Peyer's patch (tissue), 4 donors: ENCODE measurements at regions not wholly inside any gene's neighbourhood (a gene's known extent, or its start where the extent isn't known, plus 50 kb on each side); places are given as distances from the start of the nearest gene placed in this dataset.

ENCODE experiments used
- DNase-seq, 3 donors: peaks; one replicate each; pipeline ENCODE4 v3.0.0-alpha.2; 2017 to 2019
- H3K27ac ChIP-seq, 4 donors: fragments of 200-600 bp; sonication (generic); one replicate each; pipeline ENCODE4 v1.5.1; 2016 to 2019
- H3K27me3 ChIP-seq, 2 donors: fragments of 200-600 bp; sonication (generic); one replicate each; pipeline ENCODE4 v1.5.1; 2019
- H3K36me3 ChIP-seq, 3 donors: fragments of 200-600 bp; sonication (generic); one replicate each; pipeline ENCODE4 v1.5.1; 2016 to 2019
- H3K4me1 ChIP-seq, 4 donors: fragments of 200-600 bp; sonication (generic); one replicate each; pipeline ENCODE4 v1.5.1; 2016 to 2019
- H3K4me3 ChIP-seq, 4 donors: fragments of 200-600 bp; sonication (generic); 1 replicate in 3 of 4; 2 replicates in 1 of 4; pipeline ENCODE4 v1.5.1; 2016 to 2019; ENCODE audit warnings: mild to moderate bottlenecking in 1 of 4
- H3K9me3 ChIP-seq, 4 donors: fragments of 200-600 bp; sonication (generic); one replicate each; pipeline ENCODE4 v1.5.1; 2016 to 2019; ENCODE audit warnings: mild to moderate bottlenecking in 1 of 4
- POLR2A ChIP-seq, 2 donors: fragments of 450-650 bp; IDR thresholded peaks; one replicate each; pipeline ENCODE4 v1.5.1; 2017; ENCODE audit warnings: antibody characterized with exemption in 2 of 2, mild to moderate bottlenecking in 2 of 2, moderate library complexity in 2 of 2
- TF ChIP-seq, protein P1 (sequence below), 6 experiments: fragments of 450-650 bp in 4 of 6; fragments of 200-600 bp in 2 of 6; sonication (generic) in 1 of 6; IDR thresholded peaks; one replicate each; pipeline ENCODE4 v1.5.1; 2017 to 2019; ENCODE audit warnings: antibody characterized with exemption in 6 of 6, mild to moderate bottlenecking in 3 of 6, moderate library complexity in 1 of 6

DNA sequence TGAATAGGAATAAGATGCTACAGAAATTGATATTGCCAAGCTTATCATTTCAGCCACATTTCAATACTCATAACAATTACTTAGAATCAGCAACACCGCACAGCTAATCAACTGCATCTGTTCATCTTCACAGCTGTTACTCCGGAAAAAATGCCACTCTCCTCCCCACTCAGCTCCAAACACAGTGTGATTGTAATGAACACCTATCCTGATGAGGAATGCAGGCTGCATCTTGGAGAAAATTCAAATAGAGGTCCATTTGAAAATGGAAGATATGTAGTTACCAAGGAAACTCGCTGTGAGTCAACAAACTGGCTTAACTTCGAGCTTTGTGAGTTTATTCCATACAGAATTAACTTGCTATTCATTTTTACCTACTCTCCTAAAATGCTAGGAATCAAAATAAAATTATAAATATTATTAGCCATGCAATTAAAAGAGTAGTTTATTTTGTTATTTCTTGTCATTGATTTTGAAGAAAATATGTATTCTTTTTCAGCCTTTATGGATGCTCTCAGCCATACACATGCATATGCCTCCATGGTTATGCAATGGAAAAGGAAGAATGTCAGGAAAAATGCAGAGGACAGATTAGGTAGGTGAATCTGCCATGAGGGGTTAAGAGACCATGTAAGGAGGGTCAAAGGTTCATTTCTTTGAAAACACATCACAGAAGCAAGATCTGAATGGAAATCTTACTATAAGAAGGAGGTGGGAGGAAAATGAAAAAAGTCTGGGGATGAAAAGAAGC is 267.2 kb downstream of the POM121L12 start:
- H3K9me3 ChIP-seq = no peaks in the 10 kb centered on the region
- no peak for DNase-seq
- H3K4me3 ChIP-seq = no peak overlapping the region

DNA sequence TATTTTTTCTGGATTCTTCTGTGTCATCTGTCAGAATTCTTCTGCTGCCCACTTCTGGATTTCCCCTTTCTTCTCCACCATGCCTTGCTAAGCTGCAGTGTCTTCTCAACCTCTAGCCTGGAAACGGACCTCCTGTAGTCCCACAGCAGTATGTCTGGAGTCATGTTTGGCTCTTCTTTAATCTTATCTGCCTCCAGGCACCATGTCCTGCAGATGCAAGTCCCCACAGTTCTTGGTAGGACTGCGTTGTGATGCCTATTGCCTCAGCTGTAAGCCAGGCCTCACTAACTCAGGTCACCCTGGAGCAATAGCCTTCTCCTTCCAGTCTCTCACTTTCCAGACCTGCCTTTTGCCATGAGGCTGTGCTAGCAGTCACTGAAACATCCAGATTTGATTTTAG is 268.3 kb downstream of the POM121L12 start:
- Histone ChIP-seq H3K4me3 (no peak overlapping the region), H3K27ac (no peak overlapping the region), H3K9me3 (no peaks in the 10 kb centered on the region), H3K27me3 (no peaks in the 10 kb centered on the region), H3K4me1 (no peaks in the 10 kb centered on the region), H3K36me3 (no peaks in the 10 kb centered on the region)
- no peak for DNase-seq
- TF ChIP-seq, protein P1, sequence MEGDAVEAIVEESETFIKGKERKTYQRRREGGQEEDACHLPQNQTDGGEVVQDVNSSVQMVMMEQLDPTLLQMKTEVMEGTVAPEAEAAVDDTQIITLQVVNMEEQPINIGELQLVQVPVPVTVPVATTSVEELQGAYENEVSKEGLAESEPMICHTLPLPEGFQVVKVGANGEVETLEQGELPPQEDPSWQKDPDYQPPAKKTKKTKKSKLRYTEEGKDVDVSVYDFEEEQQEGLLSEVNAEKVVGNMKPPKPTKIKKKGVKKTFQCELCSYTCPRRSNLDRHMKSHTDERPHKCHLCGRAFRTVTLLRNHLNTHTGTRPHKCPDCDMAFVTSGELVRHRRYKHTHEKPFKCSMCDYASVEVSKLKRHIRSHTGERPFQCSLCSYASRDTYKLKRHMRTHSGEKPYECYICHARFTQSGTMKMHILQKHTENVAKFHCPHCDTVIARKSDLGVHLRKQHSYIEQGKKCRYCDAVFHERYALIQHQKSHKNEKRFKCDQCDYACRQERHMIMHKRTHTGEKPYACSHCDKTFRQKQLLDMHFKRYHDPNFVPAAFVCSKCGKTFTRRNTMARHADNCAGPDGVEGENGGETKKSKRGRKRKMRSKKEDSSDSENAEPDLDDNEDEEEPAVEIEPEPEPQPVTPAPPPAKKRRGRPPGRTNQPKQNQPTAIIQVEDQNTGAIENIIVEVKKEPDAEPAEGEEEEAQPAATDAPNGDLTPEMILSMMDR (IDR thresholded peaks at IDR 0.05) = no peak
- no peak for TF ChIP-seq POLR2A (IDR thresholded peaks at IDR 0.05)

More for the DNA sequence above, 267.2 kb downstream of the POM121L12 start:
- no peaks in the 10 kb centered on the region for H3K36me3 ChIP-seq
- TF ChIP-seq, protein P1 (IDR thresholded peaks at IDR 0.05) = no peak
- TF ChIP-seq POLR2A (IDR thresholded peaks at IDR 0.05) = no peak
- no peaks in the 10 kb centered on the region for H3K27me3 ChIP-seq
- no peak overlapping the region for H3K27ac ChIP-seq
- H3K4me1 ChIP-seq = no peaks in the 10 kb centered on the region

DNA sequence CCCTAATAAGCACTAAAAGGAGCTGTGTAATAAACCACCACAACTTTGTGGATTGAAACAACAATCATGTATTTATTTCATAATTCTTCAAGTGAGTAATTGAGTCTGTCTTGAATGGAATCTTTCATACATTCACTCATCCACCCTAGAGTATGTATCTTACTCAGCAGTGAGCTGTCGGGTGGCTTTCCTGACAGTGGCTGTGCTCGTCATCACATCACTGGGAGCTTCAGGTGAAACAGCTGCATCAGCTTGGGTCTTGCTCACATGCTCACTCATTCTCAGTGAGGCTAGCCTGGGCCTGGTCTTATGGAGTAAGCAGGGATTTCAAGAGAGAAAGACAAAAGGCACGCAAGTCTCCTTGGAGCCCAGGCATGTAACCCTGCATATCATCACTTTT is 271.4 kb downstream of the POM121L12 start:
- no peak for DNase-seq
- H3K9me3 ChIP-seq = no peaks in the 10 kb centered on the region
- TF ChIP-seq, protein P1 (IDR thresholded peaks at IDR 0.05) = no peak
- TF ChIP-seq POLR2A (IDR thresholded peaks at IDR 0.05) = no peak
- H3K27ac ChIP-seq = no peak overlapping the region
- no peaks in the 10 kb centered on the region for H3K36me3 ChIP-seq
- H3K4me1 ChIP-seq = no peaks in the 10 kb centered on the region
- H3K27me3 ChIP-seq = no peaks in the 10 kb centered on the region
- no peak overlapping the region for H3K4me3 ChIP-seq

DNA sequence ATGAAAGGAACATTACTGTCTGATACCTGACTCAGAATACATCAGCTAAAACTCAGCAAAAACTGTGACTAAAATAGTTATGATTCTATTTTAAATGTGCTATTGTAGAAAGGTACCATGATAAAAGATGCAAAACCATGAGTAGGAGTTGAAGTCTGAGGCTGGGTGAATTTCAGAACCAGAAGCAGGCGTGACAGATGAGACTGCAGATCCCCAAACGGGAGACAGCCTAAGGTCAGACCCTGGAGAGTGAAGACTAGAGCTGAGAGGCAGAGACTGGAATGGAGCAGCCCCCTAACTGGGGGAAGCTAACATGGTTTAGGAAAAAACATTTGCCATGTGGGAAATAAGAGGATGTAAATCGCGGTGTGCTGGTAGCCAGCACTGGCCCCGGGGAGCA is 275.8 kb downstream of the POM121L12 start:
- Histone ChIP-seq H3K36me3 (no peaks in the 10 kb centered on the region), H3K27me3 (no peaks in the 10 kb centered on the region), H3K9me3 (no peaks in the 10 kb centered on the region), H3K4me3 (no peak overlapping the region), H3K4me1 (no peaks in the 10 kb centered on the region), H3K27ac (no peak overlapping the region)
- TF ChIP-seq, protein P1 (IDR thresholded peaks at IDR 0.05) = no peak
- TF ChIP-seq POLR2A (IDR thresholded peaks at IDR 0.05) = no peak
- DNase-seq = no peak

DNA sequence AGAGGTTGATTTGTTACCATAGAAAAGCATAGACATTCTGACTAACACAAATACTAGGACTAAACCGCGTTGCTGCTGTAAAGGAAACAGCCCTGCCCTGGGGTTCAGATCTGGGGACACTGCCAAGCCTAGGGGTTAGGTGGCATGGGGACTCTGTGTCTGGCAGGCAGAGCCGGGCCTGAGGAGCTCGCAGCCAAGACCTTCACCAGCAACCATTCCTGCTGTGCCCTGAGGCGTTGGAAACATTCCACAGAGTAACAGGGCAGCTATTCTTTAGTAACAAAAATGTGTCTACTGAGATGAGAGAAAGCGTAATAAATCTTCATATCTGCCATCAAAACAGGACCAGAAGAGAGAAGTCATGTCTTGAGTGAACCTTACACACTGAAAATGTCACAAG is 280.5 kb downstream of the POM121L12 start:
- no peak for DNase-seq
- H3K9me3 ChIP-seq = no peaks in the 10 kb centered on the region
- TF ChIP-seq POLR2A (IDR thresholded peaks at IDR 0.05) = no peak
- TF ChIP-seq, protein P1 (IDR thresholded peaks at IDR 0.05) = no peak
- no peak overlapping the region for H3K4me3 ChIP-seq
- no peak overlapping the region for H3K27ac ChIP-seq
- H3K27me3 ChIP-seq = no peaks in the 10 kb centered on the region
- H3K4me1 ChIP-seq = no peaks in the 10 kb centered on the region
- no peaks in the 10 kb centered on the region for H3K36me3 ChIP-seq
